NOMO-1 treated with DMSO at 0.1 percent for 48 hours (cell line): ENCODE measurements at regions not wholly inside any gene's neighbourhood (a gene's known extent, or its start where the extent isn't known, plus 50 kb on each side); places are given as distances from the start of the nearest gene placed in this dataset.
A peak's percentile ranks its signal among the peaks of the same experiment; 100 is the strongest.
"Not testable (repeated sequence)": the region's sequence is repeated elsewhere in the genome, so short reads cannot be mapped to it uniquely, and the experiment has no call there.

Experiments used
- DNase-seq: peaks from one replicate; lab custom pipeline; 2025; ENCODE audit not compliant: unreplicated experiment; lab: John Stamatoyannopoulos, UW

DNA sequence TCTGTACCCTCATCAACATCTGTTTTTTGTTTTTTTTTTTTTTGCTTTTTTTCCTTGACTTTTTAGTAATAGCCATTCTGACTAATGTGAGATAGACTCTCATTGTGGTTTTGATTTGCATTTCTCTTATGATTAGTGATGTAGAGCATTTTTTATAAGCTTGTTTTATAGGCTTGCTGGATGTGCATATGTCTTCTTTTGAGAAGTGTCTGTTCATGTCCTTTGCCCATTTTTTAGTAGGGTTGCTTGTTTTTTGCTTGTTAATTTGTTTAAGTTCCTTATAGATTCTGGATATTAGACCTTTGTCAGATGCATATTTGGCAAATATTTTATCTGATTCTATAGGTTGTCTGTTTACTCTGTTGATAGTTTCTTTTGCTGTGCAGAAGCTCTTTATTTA is 53.5 kb upstream of the FAR1 start:
- DNase-seq, result not testable (repeated sequence)

- no peak for DNase-seq
These were observed 59.8 kb upstream of the FAR1 start for GRCh38 chr11:13608656-13609055.

- DNase-seq, result no peak
These were observed 61.8 kb upstream of the FAR1 start for GRCh38 chr11:13606701-13607100.

DNA sequence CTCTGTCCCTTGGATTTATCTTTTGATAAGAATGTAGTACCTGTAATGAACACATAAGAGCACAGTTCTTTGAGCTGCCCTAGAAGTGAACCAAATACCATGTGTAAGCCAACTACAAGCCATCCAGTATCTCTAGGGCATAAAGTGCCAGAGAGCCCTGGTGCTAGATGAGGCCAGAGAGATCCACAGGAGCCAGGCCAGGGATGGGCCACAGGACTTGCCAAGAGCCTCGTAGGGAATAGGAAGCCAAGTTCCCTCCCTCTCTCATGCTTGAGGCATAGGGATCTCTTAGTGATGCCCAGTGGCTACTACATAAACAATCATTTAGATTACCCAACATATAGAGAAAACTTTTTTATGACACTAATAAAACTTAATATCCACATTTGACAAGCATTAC is 64.8 kb upstream of the FAR1 start:
- no peak for DNase-seq

DNA sequence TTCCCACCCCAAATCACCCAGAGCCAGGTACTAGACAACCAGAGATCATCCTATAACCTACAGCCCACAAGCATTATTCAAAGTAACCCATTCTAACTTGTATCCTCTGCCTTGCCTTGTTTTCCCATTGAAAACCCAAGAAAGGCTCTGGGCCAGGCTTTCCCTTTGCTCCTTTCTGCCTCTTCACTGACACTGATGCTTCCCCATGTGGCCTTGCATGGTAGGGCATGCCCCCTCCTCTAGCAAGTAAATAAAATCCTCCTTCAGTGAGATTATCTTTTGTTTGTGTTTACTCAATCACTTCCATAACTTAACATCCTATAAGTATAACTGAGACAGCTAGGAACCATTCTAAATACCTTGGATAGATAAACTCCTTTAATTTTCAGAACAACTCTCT is 65.6 kb upstream of the FAR1 start:
- DNase-seq, result no peak

DNA sequence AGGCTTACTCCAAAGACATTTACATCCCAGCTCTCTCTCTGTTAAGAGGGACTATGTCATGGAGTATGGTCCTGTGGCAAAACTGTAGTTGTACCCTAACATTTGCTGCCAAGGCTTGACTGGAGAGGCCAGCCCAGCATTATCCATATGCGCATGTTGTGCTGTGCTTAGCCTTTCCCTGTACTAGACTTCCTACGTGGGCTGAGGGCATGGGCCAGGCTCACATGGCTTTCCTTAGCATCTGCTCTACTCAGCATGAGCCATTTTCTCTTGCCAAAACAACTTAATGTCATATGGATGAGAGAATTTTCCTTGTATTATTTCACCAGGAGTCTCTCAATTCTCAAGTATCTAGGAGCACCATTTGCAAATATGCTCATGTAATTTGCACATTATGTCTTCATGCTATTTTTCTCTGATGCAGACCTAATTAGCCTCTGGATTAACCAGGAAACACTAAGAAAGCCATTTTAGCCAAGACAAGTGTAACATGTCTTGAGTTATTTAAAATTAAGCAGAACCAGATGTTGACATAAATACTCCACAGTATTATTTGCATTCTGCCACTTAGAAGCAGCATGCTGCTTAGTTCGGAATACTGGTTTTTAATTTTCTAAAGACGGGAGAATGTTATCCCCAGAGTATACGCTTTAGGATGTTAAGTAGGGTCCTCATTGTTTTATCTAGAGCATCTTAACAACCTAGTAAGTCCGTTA is 71.7 kb upstream of the FAR1 start:
- no peak for DNase-seq

DNA sequence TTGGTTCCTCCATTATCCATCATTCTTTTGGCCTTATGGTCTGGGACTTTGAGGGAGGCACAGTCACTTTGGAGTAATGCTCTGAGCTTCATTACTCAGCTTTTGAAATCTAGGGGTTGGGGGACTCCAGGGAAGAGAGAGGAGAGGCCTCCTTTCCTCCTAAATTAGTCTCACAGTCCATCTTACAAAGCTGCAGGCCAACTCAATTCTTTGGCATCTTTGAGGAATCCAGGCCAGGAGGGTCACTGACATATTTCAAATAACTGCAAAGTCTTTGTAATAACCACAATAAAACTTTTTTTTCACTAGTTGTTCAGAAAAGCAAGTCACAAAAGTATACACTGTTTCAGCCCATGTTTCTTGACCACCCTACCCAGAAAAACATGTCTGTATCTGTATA is 73.3 kb upstream of the FAR1 start:
- no peak for DNase-seq

GRCh38 chr11:13594044-13594443 is 74.4 kb upstream of the FAR1 start:
- no peak for DNase-seq

- DNase-seq, result no peak
These were observed 82.8 kb upstream of the PTH start for GRCh38 chr11:13578514-13579140.

DNA sequence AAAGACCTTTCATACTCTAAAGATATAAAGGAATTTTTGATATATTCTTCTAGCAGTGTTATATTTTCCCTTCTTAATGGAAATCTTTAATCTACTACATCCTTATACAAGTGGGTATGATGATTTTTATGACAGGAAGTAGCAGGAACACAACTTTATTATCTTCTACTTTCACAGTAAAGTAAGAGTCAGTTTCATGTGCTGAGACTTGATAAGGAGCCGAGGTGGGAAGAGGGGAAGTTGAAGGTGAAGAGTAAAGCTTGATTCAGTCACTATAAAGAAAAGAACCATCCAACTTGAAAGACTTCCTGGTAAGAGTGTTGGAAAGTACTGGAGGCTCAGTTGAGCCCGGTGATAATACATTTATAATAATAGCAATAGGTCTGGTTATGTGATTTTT is 82.1 kb upstream of the PTH start:
- DNase-seq, result no peak

DNA sequence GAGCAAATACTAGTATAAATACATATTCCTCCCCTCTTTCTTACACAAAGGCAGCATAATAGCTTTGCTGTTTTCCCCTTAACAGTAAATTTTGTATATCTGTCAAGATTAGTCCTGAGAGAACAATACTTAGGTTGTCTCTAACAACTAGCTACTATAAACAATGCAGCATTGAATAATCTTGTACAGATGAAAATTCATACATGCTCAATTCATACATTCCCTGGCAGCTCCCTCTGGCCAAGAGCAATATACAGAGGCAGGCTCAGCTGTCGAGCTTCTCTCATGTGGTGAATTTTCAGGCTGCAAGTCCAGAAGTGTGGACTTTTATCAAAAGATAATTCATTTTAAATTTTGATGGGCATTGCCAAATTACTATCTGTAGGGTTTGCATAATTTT is 81.2 kb upstream of the PTH start:
- no peak for DNase-seq

GRCh38 chr11:13575385-13575784 is 79.6 kb upstream of the PTH start:
- not testable (repeated sequence) for DNase-seq

DNA sequence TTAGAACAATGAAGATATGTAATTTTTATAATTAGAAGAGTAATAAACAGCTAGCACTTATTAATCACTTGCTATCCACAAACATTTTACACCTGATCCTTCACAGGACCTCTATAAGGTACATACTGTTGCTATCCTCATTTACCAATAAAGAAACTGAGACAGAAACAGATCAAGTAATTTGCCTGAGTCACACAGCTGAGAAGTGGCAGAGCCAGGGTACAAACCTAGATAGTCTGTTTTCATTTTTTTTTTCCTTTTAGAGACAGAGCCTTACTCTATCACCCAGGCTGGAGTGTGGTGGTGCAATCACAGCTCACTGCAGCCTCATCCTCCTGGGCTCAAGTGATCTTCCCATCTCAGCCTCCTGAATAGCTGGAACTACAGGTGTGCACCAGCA is 71.8 kb upstream of the PTH start:
- no peak for DNase-seq

DNA sequence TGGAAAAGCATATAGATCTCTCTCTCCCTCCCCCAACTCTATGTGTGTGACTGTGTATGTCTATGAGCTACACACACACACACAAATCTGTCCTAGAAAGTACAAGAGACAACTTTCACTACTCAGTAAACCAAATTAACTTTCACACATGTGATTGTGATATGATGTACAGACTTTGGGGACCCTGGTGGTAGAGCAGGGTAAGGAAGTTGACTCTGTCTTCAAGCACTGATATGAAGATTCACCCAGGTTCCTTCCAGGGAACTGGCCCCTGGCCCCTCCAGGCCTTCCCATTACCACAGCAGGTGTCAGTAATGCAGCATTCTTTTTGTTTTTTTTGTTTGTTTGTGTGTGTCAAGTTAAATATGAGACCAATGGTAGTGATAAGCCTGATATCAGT is 66.1 kb upstream of the PTH start:
- DNase-seq, result no peak

DNA sequence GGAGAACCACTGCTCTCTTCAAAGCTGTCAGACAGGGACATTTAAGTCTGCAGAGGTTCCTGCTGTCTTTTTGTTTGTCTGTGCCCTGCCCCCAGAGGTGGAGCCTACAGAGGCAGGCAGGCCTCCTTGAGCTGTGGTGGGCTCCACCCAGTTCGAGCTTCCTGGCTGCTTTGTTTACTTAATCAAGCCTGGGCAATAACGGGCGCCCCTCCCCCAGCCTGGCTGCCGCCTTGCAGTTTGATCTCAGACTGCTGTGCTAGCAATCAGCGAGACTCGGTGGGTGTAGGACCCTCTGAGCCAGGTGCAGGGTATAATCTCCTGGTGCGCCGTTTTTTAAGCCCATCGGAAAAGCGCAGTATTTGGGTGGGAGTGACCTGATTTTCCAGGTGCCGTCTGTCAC is 64.5 kb upstream of the PTH start:
- DNase-seq, result not testable (repeated sequence)

- DNase-seq, result no peak
These were observed 57.0 kb upstream of the PTH start for GRCh38 chr11:13552784-13553183.

GRCh38 chr11:13551834-13552233 is 56.0 kb upstream of the PTH start:
- no peak for DNase-seq

DNA sequence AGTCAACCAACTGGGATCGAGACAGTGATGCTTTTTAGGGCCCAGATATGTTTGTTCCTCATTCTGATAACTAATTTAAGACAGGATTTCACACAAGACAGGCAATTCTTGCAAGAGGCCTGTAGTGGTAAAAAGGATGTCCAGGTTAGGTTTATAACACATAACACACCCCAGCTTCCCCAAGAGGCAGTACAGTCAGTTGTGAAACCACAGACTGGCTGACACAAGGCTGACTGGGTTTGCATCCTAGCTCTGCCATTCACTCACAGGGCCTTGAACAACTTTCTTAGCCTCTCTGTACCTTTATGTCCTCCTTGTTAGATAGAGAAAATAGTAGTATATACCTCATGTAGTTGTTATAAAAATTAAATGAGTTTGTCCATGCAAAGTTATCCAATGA is 55.0 kb upstream of the PTH start:
- peak; percentile 72 for DNase-seq

GRCh38 chr11:13546092-13546491 is 50.3 kb upstream of the PTH start:
- not testable (repeated sequence) for DNase-seq
